DOHH2 (cell line): ENCODE measurements at regions not wholly inside any gene's neighbourhood (a gene's known extent, or its start where the extent isn't known, plus 50 kb on each side); places are given as distances from the start of the nearest gene placed in this dataset.

Source experiments
- H3F3A ChIP-seq: fragments of 200-600 bp; sonication (generic), shearing (Covaris generic); 2 replicates; pipeline ENCODE4 v1.6.0; 2016; ENCODE audit warnings: antibody characterized with exemption, mild to moderate bottlenecking; ENCODE audit not compliant: control insufficient read depth, insufficient read depth
- H3K27ac ChIP-seq: fragments of 200-600 bp; sonication (generic); 2 replicates; pipeline ENCODE4 v1.5.1; 2014; ENCODE audit warnings: low read depth, mild to moderate bottlenecking, low read length, moderate library complexity
- H3K27me3 ChIP-seq: fragments of 200-600 bp; sonication (generic); 2 replicates; pipeline ENCODE4 v1.6.1; 2014; ENCODE audit warnings: mild to moderate bottlenecking, low read length, mixed read lengths; ENCODE audit not compliant: control insufficient read depth
- H3K36me3 ChIP-seq: fragments of 200-600 bp; sonication (generic); 2 replicates; pipeline ENCODE4 v1.6.1; 2014; ENCODE audit warnings: mild to moderate bottlenecking, low read length, moderate library complexity, mixed read lengths; ENCODE audit not compliant: control insufficient read depth
- H3K4me1 ChIP-seq: fragments of 200-600 bp; sonication (generic); 2 replicates; pipeline ENCODE4 v1.6.1; 2014; ENCODE audit warnings: mild to moderate bottlenecking, low read length, mixed read lengths; ENCODE audit not compliant: control insufficient read depth
- H3K4me2 ChIP-seq: fragments of 200-600 bp; sonication (generic); 2 replicates; pipeline ENCODE4 v1.6.0; 2014; ENCODE audit warnings: mild to moderate bottlenecking, low read length, moderate library complexity
- H3K4me3 ChIP-seq: fragments of 200-600 bp; sonication (generic); 2 replicates; pipeline ENCODE4 v1.5.1; 2014; ENCODE audit warnings: mild to moderate bottlenecking, low read length, mixed read lengths
- H3K79me2 ChIP-seq: fragments of 200-600 bp; sonication (generic); 2 replicates; pipeline ENCODE4 v1.6.1; 2014; ENCODE audit warnings: mild to moderate bottlenecking, low read length, mixed read lengths; ENCODE audit not compliant: control insufficient read depth
- H3K9me2 ChIP-seq: fragments of 200-600 bp; sonication (generic); replicated peaks from 2 replicates; pipeline ENCODE4 v1.6.1; 2014; ENCODE audit warnings: mild to moderate bottlenecking, low read length, mixed read lengths; ENCODE audit not compliant: control insufficient read depth
- H3K9me3 ChIP-seq: fragments of 200-600 bp; sonication (generic); 2 replicates; pipeline ENCODE4 v1.6.1; 2014; ENCODE audit warnings: antibody characterized with exemption, low read length, mixed read lengths; ENCODE audit not compliant: control insufficient read depth, insufficient read depth
- H4K20me1 ChIP-seq: fragments of 200-600 bp; sonication (generic); 2 replicates; pipeline ENCODE4 v1.6.0; 2014; ENCODE audit warnings: low read depth, mild to moderate bottlenecking, antibody characterized with exemption, low read length, moderate library complexity; ENCODE audit not compliant: control insufficient read depth, insufficient read depth
- CTCF ChIP-seq: fragments of 200-600 bp; sonication (generic); IDR thresholded peaks from one replicate; pipeline ENCODE4 v1.5.1; 2014; ENCODE audit warnings: antibody characterized with exemption, mild to moderate bottlenecking, low read depth, low read length; ENCODE audit not compliant: poor library complexity, severe bottlenecking
- EZH2phosphoT487 ChIP-seq: fragments of 200-600 bp; sonication (generic); IDR thresholded peaks from 2 replicates; pipeline ENCODE4 v1.6.1; 2017; ENCODE audit warnings: borderline replicate concordance, mild to moderate bottlenecking, antibody characterized with exemption, low read length, moderate library complexity, mixed read lengths

GRCh38 chr11:105227363-105227762 is 87.8 kb upstream of the CARD18 start:
- Histone ChIP-seq H3K36me3 (no peaks in the 10 kb centered on the region), H3K79me2 (no peaks in the 10 kb centered on the region), H3K27ac (no peak overlapping the region), H3K4me1 (no peaks in the 10 kb centered on the region), H3K4me2 (no peak overlapping the region), H3K9me2 (no peaks in the 10 kb centered on the region), H3K27me3 (no peaks in the 10 kb centered on the region), H3F3A (no peaks in the 10 kb centered on the region), H4K20me1 (no peaks in the 10 kb centered on the region), H3K9me3 (no peaks in the 10 kb centered on the region), H3K4me3 (no peak overlapping the region)
- TF ChIP-seq EZH2phosphoT487 (no peak), CTCF (no peak)

- Histone ChIP-seq H3K79me2 (no peaks in the 10 kb centered on the region), H3K27ac (no peak overlapping the region), H3F3A (no peaks in the 10 kb centered on the region), H3K9me2 (no peaks in the 10 kb centered on the region), H4K20me1 (no peaks in the 10 kb centered on the region), H3K4me3 (no peak overlapping the region), H3K4me1 (no peaks in the 10 kb centered on the region), H3K4me2 (no peak overlapping the region), H3K9me3 (no peaks in the 10 kb centered on the region), H3K27me3 (no peaks in the 10 kb centered on the region), H3K36me3 (no peaks in the 10 kb centered on the region)
- TF ChIP-seq EZH2phosphoT487 (no peak), CTCF (no peak)
Observed at GRCh38 chr11:105226766-105227165, 87.2 kb upstream of the CARD18 start.

GRCh38 chr11:105226091-105226490 is 86.5 kb upstream of the CARD18 start:
- H4K20me1 ChIP-seq: no peaks in the 10 kb centered on the region
- H3K27me3 ChIP-seq: no peaks in the 10 kb centered on the region
- H3K4me1 ChIP-seq: no peaks in the 10 kb centered on the region
- H3K4me2 ChIP-seq: no peak overlapping the region
- H3F3A ChIP-seq: no peaks in the 10 kb centered on the region
- no peaks in the 10 kb centered on the region for H3K36me3 ChIP-seq
- no peak overlapping the region for H3K27ac ChIP-seq
- TF ChIP-seq CTCF (no peak), EZH2phosphoT487 (no peak)
- no peaks in the 10 kb centered on the region for H3K9me3 ChIP-seq
- no peaks in the 10 kb centered on the region for H3K79me2 ChIP-seq
- no peak overlapping the region for H3K4me3 ChIP-seq
- no peaks in the 10 kb centered on the region for H3K9me2 ChIP-seq
